H1 (cell line): ENCODE measurements at regions not wholly inside any gene's neighbourhood (a gene's known extent, or its start where the extent isn't known, plus 50 kb on each side); places are given as distances from the start of the nearest gene placed in this dataset.

Source experiments
- CTCF ChIA-PET: fragments of 300-600 bp; sonication (Branson Sonifier 250); formaldehyde crosslinking; loops from one replicate; lab custom pipeline; 2021; ENCODE audit not compliant: partially characterized antibody; lab: Charles Lee
- POLR2A ChIA-PET: fragments of 300-600 bp; sonication (Branson Sonifier 250); formaldehyde crosslinking; loops from one replicate; lab custom pipeline; 2021; ENCODE audit warnings: inconsistent platforms; ENCODE audit not compliant: partially characterized antibody; lab: Charles Lee
- DNase-seq, 2 experiments: peaks; one replicate each; pipeline versions ENCODE4 v3.0.0 to v3.0.0-alpha.2; 2010 to 2022; ENCODE audit warnings: low spot score in 2 of 2, low read depth in 1 of 2, mixed read lengths in 1 of 2
- FAIRE-seq: peaks from 2 replicates; lab custom pipeline; 2011; peaks lifted over from hg19 to GRCh38; lab: Jason Lieb, UNC
- H2AFZ ChIP-seq: 2 replicates; pipeline ENCODE4 v1.8.1; 2012; ENCODE audit warnings: low read length, inconsistent platforms
- H2AK5ac ChIP-seq: 2 replicates; pipeline ENCODE4 v1.6.1; 2013; ENCODE audit warnings: low read depth, low read length
- H2BK120ac ChIP-seq: replicated peaks from 2 replicates; pipeline ENCODE3; 2013; ENCODE audit warnings: low read depth, low read length, inconsistent platforms
- H2BK12ac ChIP-seq: 2 replicates; pipeline ENCODE4 v1.6.1; 2013; ENCODE audit warnings: low read depth, low read length
- H2BK15ac ChIP-seq: 2 replicates; pipeline ENCODE4 v1.6.1; 2013; ENCODE audit warnings: low read length
- H2BK20ac ChIP-seq: 2 replicates; pipeline ENCODE4 v1.6.1; 2013; ENCODE audit warnings: low read length
- H2BK5ac ChIP-seq: 2 replicates; pipeline ENCODE4 v1.6.1; 2013; ENCODE audit warnings: low read depth, low read length
- H3K14ac ChIP-seq: 2 replicates; pipeline ENCODE4 v1.6.1; 2013; ENCODE audit warnings: inconsistent platforms; ENCODE audit not compliant: insufficient read length
- H3K18ac ChIP-seq: 2 replicates; pipeline ENCODE4 v1.6.1; 2013; ENCODE audit warnings: low read length; ENCODE audit errors: extremely low read depth
- H3K23ac ChIP-seq: 2 replicates; pipeline ENCODE4 v1.6.1; 2013; ENCODE audit warnings: inconsistent platforms; ENCODE audit not compliant: insufficient read length
- H3K23me2 ChIP-seq: 2 replicates; pipeline ENCODE4 v1.6.1; 2013; ENCODE audit warnings: low read depth, low read length
- H3K27ac ChIP-seq: 2 replicates; pipeline ENCODE4 v1.6.1; 2011; ENCODE audit warnings: low read depth, low read length, inconsistent platforms
- H3K27me3 ChIP-seq, 4 experiments: replicated peaks in 1 of 4; 1 replicate in 1 of 4; 2 replicates in 3 of 4; pipeline versions ENCODE4 v1.6.1 to v1.8.1; 2011 to 2013; ENCODE audit warnings: low read length in 3 of 4, mild to moderate bottlenecking in 3 of 4, inconsistent platforms in 2 of 4, mixed read lengths in 2 of 4, moderate library complexity in 1 of 4; ENCODE audit not compliant: control insufficient read depth in 3 of 4, insufficient read depth in 3 of 4; ENCODE audit errors: extremely low read depth in 1 of 4
- H3K36me3 ChIP-seq, 4 experiments: 2 replicates each; pipeline versions ENCODE4 v1.6.1 to v1.8.1; 2011 to 2013; ENCODE audit warnings: mild to moderate bottlenecking in 4 of 4, low read length in 3 of 4, moderate library complexity in 2 of 4, control low read depth in 1 of 4, inconsistent platforms in 1 of 4; ENCODE audit not compliant: insufficient read depth in 4 of 4, control insufficient read depth in 2 of 4
- H3K4ac ChIP-seq: replicated peaks from 2 replicates; pipeline ENCODE3; 2013; ENCODE audit warnings: low read length, low read depth, mixed read lengths, inconsistent platforms; ENCODE audit not compliant: insufficient read length
- H3K4me1 ChIP-seq, 4 experiments: replicated peaks in 1 of 4; 1 replicate in 1 of 4; 2 replicates in 3 of 4; pipeline versions ENCODE4 v1.6.1 to v1.8.1; 2011 to 2013; ENCODE audit warnings: low read length in 3 of 4, inconsistent platforms in 2 of 4, mixed read lengths in 1 of 4; ENCODE audit not compliant: insufficient read depth in 4 of 4, control insufficient read depth in 3 of 4
- H3K4me2 ChIP-seq, 2 experiments: 2 replicates each; pipeline versions ENCODE4 v1.6.1 to v1.8.1; 2011 to 2013; ENCODE audit warnings: low read depth in 2 of 2, low read length in 2 of 2, control low read depth in 1 of 2, inconsistent platforms in 1 of 2, mild to moderate bottlenecking in 1 of 2; ENCODE audit not compliant: insufficient read depth in 1 of 2
- H3K4me3 ChIP-seq, 4 experiments: fragments of 200-600, 300-600 bp in 1 of 4; sonication (generic), shearing (Covaris generic), sonication (Bioruptor Twin) in 1 of 4; 2 replicates each; pipeline versions ENCODE4 v1.5.1 to v1.8.1; 2011 to 2016; ENCODE audit warnings: low read length in 4 of 4, low read depth in 3 of 4, control low read depth in 2 of 4, inconsistent platforms in 2 of 4, mild to moderate bottlenecking in 2 of 4, mixed read lengths in 1 of 4, moderate library complexity in 1 of 4; ENCODE audit not compliant: insufficient read depth in 2 of 4; ENCODE audit errors: extremely low read depth in 1 of 4
- H3K56ac ChIP-seq: replicated peaks from 2 replicates; pipeline ENCODE3; 2013; ENCODE audit warnings: low read depth, mild to moderate bottlenecking, mixed read lengths, low read length, inconsistent platforms; ENCODE audit not compliant: insufficient read length
- H3K79me1 ChIP-seq: 2 replicates; pipeline ENCODE4 v1.6.1; 2013; ENCODE audit warnings: low read depth, low read length, control low read depth
- H3K79me2 ChIP-seq, 2 experiments: 2 replicates each; pipeline versions ENCODE4 v1.6.1 to v1.8.1; 2012 to 2013; ENCODE audit warnings: low read length in 2 of 2, mild to moderate bottlenecking in 2 of 2, inconsistent platforms in 1 of 2; ENCODE audit not compliant: insufficient read depth in 2 of 2, control insufficient read depth in 1 of 2
- H3K9ac ChIP-seq, 4 experiments: replicated peaks in 1 of 4; 1 replicate in 1 of 4; 2 replicates in 3 of 4; pipeline versions ENCODE4 v1.6.1 to v1.8.1; 2011 to 2013; ENCODE audit warnings: low read depth in 3 of 4, low read length in 3 of 4, control low read depth in 2 of 4, mild to moderate bottlenecking in 2 of 4, moderate library complexity in 2 of 4, inconsistent platforms in 1 of 4; ENCODE audit errors: extremely low read depth in 1 of 4
- H3K9me3 ChIP-seq, 2 experiments: 2 replicates each; pipeline versions ENCODE4 v1.6.1 to v1.8.1; 2012 to 2013; ENCODE audit warnings: mild to moderate bottlenecking in 2 of 2, moderate library complexity in 2 of 2, control low read depth in 1 of 2, inconsistent platforms in 1 of 2, low read depth in 1 of 2, low read length in 1 of 2, mixed read lengths in 1 of 2; ENCODE audit not compliant: insufficient read depth in 2 of 2
- H4K20me1 ChIP-seq, 2 experiments: replicated peaks in 1 of 2; 2 replicates each; pipeline versions ENCODE3 to v1.8.1; 2011 to 2013; ENCODE audit warnings: inconsistent platforms in 2 of 2, low read length in 2 of 2, mild to moderate bottlenecking in 1 of 2; ENCODE audit not compliant: insufficient read depth in 2 of 2, control insufficient read depth in 1 of 2
- H4K5ac ChIP-seq: 2 replicates; pipeline ENCODE4 v1.6.1; 2013; ENCODE audit warnings: low read length, low read depth, mixed read lengths, inconsistent platforms; ENCODE audit not compliant: insufficient read length
- H4K8ac ChIP-seq: 2 replicates; pipeline ENCODE4 v1.8.0; 2013; ENCODE audit warnings: mild to moderate bottlenecking, moderate library complexity, low read length, inconsistent platforms; ENCODE audit not compliant: insufficient read depth; ENCODE audit errors: extremely low read depth
- H4K91ac ChIP-seq: replicated peaks from 2 replicates; pipeline ENCODE3; 2013; ENCODE audit warnings: low read length, mixed read lengths, inconsistent platforms; ENCODE audit not compliant: insufficient read length
- EGR1 ChIP-seq: IDR thresholded peaks from 2 replicates; pipeline ENCODE4 v1.6.1; 2011; ENCODE audit warnings: low read depth, low read length, borderline replicate concordance
- WGBS, 2 experiments: shearing (Covaris generic) in 1 of 2; methylation state at CpG; one replicate each; pipeline versions ENCODE4 v1.1.6 to v1.1.7; 2013 to 2015; ENCODE audit warnings: low lambda C conversion rate in 2 of 2, mixed read lengths in 2 of 2, inconsistent platforms in 1 of 2, low coverage in 1 of 2, missing lambda C conversion rate in 1 of 2; ENCODE audit not compliant: insufficient replicate concordance in 2 of 2, insufficient coverage in 1 of 2, insufficient read length in 1 of 2; ENCODE audit errors: extremely low coverage in 1 of 2, missing lambda C conversion rate in 1 of 2; 5-methylcytosine and 5-hydroxymethylcytosine counted together

DNA sequence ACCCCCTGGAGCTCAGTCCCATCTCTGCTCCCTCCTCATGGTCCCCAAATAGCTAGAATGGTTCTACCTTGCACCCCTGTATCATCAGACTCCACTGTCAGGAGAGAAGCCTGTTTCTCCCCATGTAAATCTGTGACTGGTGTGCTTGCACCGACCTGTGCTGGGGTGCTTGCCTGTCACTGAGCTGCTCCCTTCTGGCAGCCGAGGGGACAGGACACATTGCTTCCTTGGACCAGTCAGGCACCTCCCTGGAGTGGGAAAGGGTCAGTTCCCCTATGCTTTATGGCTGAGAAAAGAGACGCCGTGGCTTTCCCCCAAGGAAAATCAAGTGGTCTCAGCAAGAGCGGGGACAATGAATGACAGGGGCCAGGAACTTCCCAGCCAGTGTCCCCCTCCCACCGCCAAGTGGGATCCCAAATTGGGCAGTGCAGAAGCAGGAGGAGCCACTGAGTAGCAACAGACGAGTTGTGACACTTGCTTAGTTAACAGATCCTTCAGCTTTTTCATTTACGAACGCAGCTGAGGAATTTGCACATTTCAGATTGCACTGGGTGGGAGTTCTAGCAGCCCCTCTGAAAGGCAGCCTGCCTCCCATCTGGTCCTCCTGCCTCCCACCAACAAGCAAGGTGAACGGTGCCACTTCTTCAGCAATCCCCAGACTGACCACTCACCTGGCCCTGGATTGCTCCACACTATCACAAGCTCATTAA is 156.4 kb downstream of the KATNIP start:
- ChIA-PET POLR2A (no interaction called here), CTCF (interaction anchor here (0.7 to 2.2 kb wide), 12 partner anchors 8 to 385 kb away, joined by 3 to 8 read pairs (median 4); no protein-coding TSS in a partner anchor)
- no peak overlapping the region for H4K5ac ChIP-seq
- H3K4me1 ChIP-seq, result no peaks in the 10 kb centered on the region; a peak in 3 of 7 replicates
- H3K79me1 ChIP-seq, result no peaks in the 10 kb centered on the region
- no peak overlapping the region; the same call in 1 of the 2 replicates for H4K8ac ChIP-seq
- no peaks in the 10 kb centered on the region for H3K79me2 ChIP-seq
- H2BK15ac ChIP-seq, result no peak overlapping the region
- H3K23me2 ChIP-seq, result no peaks in the 10 kb centered on the region
- H3K9me3 ChIP-seq, result no peaks in the 10 kb centered on the region
- peaks cover 0 to 3% (median 0%) of the 10 kb centered on the region in 4 experiments; a peak in 1 of 8 replicates for H3K36me3 ChIP-seq
- no peak overlapping the region for H3K27ac ChIP-seq
- H4K20me1 ChIP-seq, result no peaks in the 10 kb centered on the region
- no peak overlapping the region for H2BK12ac ChIP-seq
- no peak overlapping the region for H2BK120ac ChIP-seq
- no peak overlapping the region for H3K4me3 ChIP-seq
- no peak overlapping the region for H3K4me2 ChIP-seq
- H3K14ac ChIP-seq, result no peak overlapping the region
- no peak overlapping the region for H4K91ac ChIP-seq
- no peak overlapping the region for H3K56ac ChIP-seq
- no peaks in the 10 kb centered on the region for H3K27me3 ChIP-seq
- H3K9ac ChIP-seq, result no peak overlapping the region
- H3K23ac ChIP-seq, result no peak overlapping the region
- H2AK5ac ChIP-seq, result no peak overlapping the region
- H3K4ac ChIP-seq, result no peak overlapping the region
- H2BK20ac ChIP-seq, result no peak overlapping the region
- FAIRE-seq (no peak), DNase-seq (no peak)
- no peak for TF ChIP-seq EGR1
- no peak overlapping the region for H2AFZ ChIP-seq
- H2BK5ac ChIP-seq, result no peak overlapping the region; the same call in 1 of the 2 replicates
- WGBS, 2 experiments, result 88% methylated on average over 10 of the region's 10 CpGs; no CpG with 5 or more reads in 1 of the 2 experiments
- H3K18ac ChIP-seq, result no peak overlapping the region
